Lower lobe of right lung (tissue), 2 donors: ENCODE measurements at regions not wholly inside any gene's neighbourhood (a gene's known extent, or its start where the extent isn't known, plus 50 kb on each side); places are given as distances from the start of the nearest gene placed in this dataset.

Experiments
- ATAC-seq, 2 donors: fragments of 200-7000 bp; cut with Tn5 transposase; one replicate each; pipeline ENCODE4 v1.9.1; 2020 to 2022; ENCODE audit warnings: mild to moderate bottlenecking in 2 of 2, moderate library complexity in 2 of 2
- DNase-seq: peaks from one replicate; pipeline ENCODE4 v3.0.0-alpha.2; 2020
- H3K27ac ChIP-seq: fragments of 200-600 bp; one replicate; pipeline ENCODE4 v1.8.0; 2022
- H3K27me3 ChIP-seq: fragments of 200-600 bp; one replicate; pipeline ENCODE4 v1.8.0; 2022; ENCODE audit warnings: low read depth
- H3K36me3 ChIP-seq: fragments of 200-600 bp; one replicate; pipeline ENCODE4 v1.8.0; 2022; ENCODE audit warnings: mild to moderate bottlenecking
- H3K4me1 ChIP-seq: fragments of 200-600 bp; one replicate; pipeline ENCODE4 v1.8.0; 2022
- H3K4me3 ChIP-seq: fragments of 200-600 bp; one replicate; pipeline ENCODE4 v1.8.0; 2022; ENCODE audit warnings: mild to moderate bottlenecking
- H3K9me3 ChIP-seq: fragments of 200-600 bp; one replicate; pipeline ENCODE4 v1.8.0; 2022
- CTCF ChIP-seq: fragments of 200-600 bp; IDR thresholded peaks from one replicate; pipeline ENCODE4 v1.8.0; 2022; ENCODE audit warnings: antibody characterized with exemption, mild to moderate bottlenecking
- intact Hi-C: fragments of 100-400 bp; cut with DNase I; formaldehyde crosslinking; loops from one replicate; pipeline ENCODE4 v1.11.0; 2022
- donor health status: DM: no; HTN: yes; CAD: no; lungs with severe emphysema.

- intact Hi-C loops, result no loop called here
- DNase-seq (no peak), ATAC-seq (no peak)
- Histone ChIP-seq H3K4me1 (no peaks in the 10 kb centered on the region), H3K36me3 (no peaks in the 10 kb centered on the region), H3K27me3 (no peaks in the 10 kb centered on the region), H3K27ac (no peak overlapping the region), H3K4me3 (no peak overlapping the region), H3K9me3 (no peaks in the 10 kb centered on the region)
- no peak for TF ChIP-seq CTCF
These were observed 107.9 kb downstream of the FHDC1 start for GRCh38 chr4:153044036-153044435.

GRCh38 chr4:153045111-153045982 is 109.2 kb downstream of the FHDC1 start:
- no peak for TF ChIP-seq CTCF
- no peaks in the 10 kb centered on the region for H3K4me1 ChIP-seq
- H3K4me3 ChIP-seq, result no peak overlapping the region
- ATAC-seq (no peak), DNase-seq (no peak)
- no peaks in the 10 kb centered on the region for H3K9me3 ChIP-seq
- intact Hi-C loops, result no loop called here
- H3K27me3 ChIP-seq, result no peaks in the 10 kb centered on the region
- H3K36me3 ChIP-seq, result no peaks in the 10 kb centered on the region
- no peak overlapping the region for H3K27ac ChIP-seq

DNA sequence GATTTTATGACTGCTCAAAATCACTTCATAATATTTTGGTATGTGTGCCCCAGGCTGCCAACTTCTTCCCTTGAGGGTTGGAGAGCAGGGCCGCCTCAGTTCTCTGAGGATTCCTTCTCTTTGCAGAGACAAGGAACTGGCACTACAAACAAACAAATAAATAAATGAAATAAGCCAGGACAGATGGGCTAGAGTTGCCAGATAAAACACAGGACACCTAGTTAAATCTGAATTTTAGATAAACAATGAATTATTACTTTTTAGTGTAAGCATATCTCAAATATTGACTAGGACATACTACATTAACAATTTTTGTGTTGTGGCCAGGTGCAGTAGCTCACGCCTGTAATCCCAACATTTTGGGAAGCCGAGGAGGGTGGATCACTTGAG is 122.5 kb downstream of the FHDC1 start:
- intact Hi-C loops, result no loop called here
- Histone ChIP-seq H3K27ac (no peak overlapping the region), H3K36me3 (no peaks in the 10 kb centered on the region), H3K9me3 (no peaks in the 10 kb centered on the region), H3K4me3 (no peak overlapping the region), H3K4me1 (no peaks in the 10 kb centered on the region), H3K27me3 (no peaks in the 10 kb centered on the region)
- no peak for TF ChIP-seq CTCF
- DNase-seq, result no peak
- no peak for ATAC-seq

- DNase-seq (no peak), ATAC-seq (no peak)
- H3K36me3 ChIP-seq, result no peaks in the 10 kb centered on the region
- H3K27ac ChIP-seq, result no peak overlapping the region
- no peak for TF ChIP-seq CTCF
- intact Hi-C loops, result no loop called here
- no peak overlapping the region for H3K4me3 ChIP-seq
- no peaks in the 10 kb centered on the region for H3K9me3 ChIP-seq
- no peaks in the 10 kb centered on the region for H3K27me3 ChIP-seq
- no peaks in the 10 kb centered on the region for H3K4me1 ChIP-seq
These were observed 124.1 kb downstream of the FHDC1 start for GRCh38 chr4:153060196-153060595.

DNA sequence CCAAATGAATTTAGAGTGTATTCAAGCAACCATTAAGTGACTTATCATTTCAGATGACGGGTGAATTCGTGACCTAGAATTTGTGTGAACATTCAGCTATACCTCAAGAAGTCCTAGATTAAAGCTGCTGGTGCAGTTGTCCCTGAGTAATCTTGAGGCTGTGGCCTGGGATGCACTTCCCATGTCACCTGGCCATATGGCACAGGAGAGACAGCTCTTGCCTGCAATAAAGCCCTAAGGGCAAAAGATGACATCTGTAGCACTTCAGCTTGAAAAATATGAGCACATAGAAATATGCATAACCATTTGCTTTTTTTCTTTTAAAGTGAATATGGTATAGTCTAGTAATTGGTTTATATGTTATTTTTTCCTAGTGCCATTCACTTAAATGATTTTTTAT is 125.8 kb downstream of the FHDC1 start:
- Histone ChIP-seq H3K27ac (no peak overlapping the region), H3K36me3 (no peaks in the 10 kb centered on the region), H3K4me3 (no peak overlapping the region), H3K27me3 (no peaks in the 10 kb centered on the region), H3K9me3 (no peaks in the 10 kb centered on the region), H3K4me1 (no peaks in the 10 kb centered on the region)
- intact Hi-C loops, result no loop called here
- no peak for TF ChIP-seq CTCF
- DNase-seq (no peak), ATAC-seq (no peak)
